GM23248 (cell line): ENCODE measurements at regions not wholly inside any gene's neighbourhood (a gene's known extent, or its start where the extent isn't known, plus 50 kb on each side); places are given as distances from the start of the nearest gene placed in this dataset.

Experiments
- DNase-seq: peaks from one replicate; pipeline ENCODE4 v3.0.0-alpha.2; 2015
- H2AFZ ChIP-seq: fragments of 200-600 bp; sonication (generic); 2 replicates; pipeline ENCODE4 v1.6.1; 2016; ENCODE audit warnings: antibody characterized with exemption
- H3F3A ChIP-seq: fragments of 200-600 bp; sonication (generic); 2 replicates; pipeline ENCODE4 v1.6.1; 2016; ENCODE audit warnings: mild to moderate bottlenecking, antibody characterized with exemption, mixed run types; ENCODE audit not compliant: insufficient read depth
- H3K27ac ChIP-seq: fragments of 200-600 bp; sonication (generic); 2 replicates; pipeline ENCODE4 v1.5.1; 2016; ENCODE audit warnings: mild to moderate bottlenecking
- H3K27me3 ChIP-seq: fragments of 200-600 bp; sonication (generic); replicated peaks from 2 replicates; pipeline ENCODE4 v1.6.1; 2016; ENCODE audit warnings: mild to moderate bottlenecking; ENCODE audit not compliant: insufficient read depth
- H3K36me3 ChIP-seq: fragments of 200-600 bp; sonication (generic); 2 replicates; pipeline ENCODE4 v1.6.1; 2016; ENCODE audit warnings: low read depth, mild to moderate bottlenecking
- H3K4me1 ChIP-seq: fragments of 200-600 bp; sonication (generic); 2 replicates; pipeline ENCODE4 v1.6.1; 2016; ENCODE audit warnings: mild to moderate bottlenecking; ENCODE audit not compliant: insufficient read depth
- H3K4me2 ChIP-seq: fragments of 200-600 bp; sonication (generic); one replicate; pipeline ENCODE4 v1.6.1; 2016; ENCODE audit warnings: mild to moderate bottlenecking; ENCODE audit not compliant: unreplicated experiment
- H3K4me3 ChIP-seq: fragments of 200-600 bp; sonication (generic); 2 replicates; pipeline ENCODE4 v1.5.1; 2016; ENCODE audit warnings: mild to moderate bottlenecking
- H3K79me2 ChIP-seq: fragments of 200-600 bp; sonication (generic); 2 replicates; pipeline ENCODE4 v1.6.1; 2016; ENCODE audit warnings: mild to moderate bottlenecking; ENCODE audit not compliant: insufficient read depth
- H3K9ac ChIP-seq: fragments of 200-600 bp; sonication (generic); 2 replicates; pipeline ENCODE4 v1.6.1; 2016; ENCODE audit warnings: mild to moderate bottlenecking
- H3K9me2 ChIP-seq: fragments of 200-600 bp; sonication (generic); 2 replicates; pipeline ENCODE4 v1.6.1; 2016; ENCODE audit warnings: mixed run types, mild to moderate bottlenecking, moderate library complexity; ENCODE audit not compliant: insufficient read depth
- H3K9me3 ChIP-seq: fragments of 200-600 bp; sonication (generic); one replicate; pipeline ENCODE4 v1.6.1; 2017; ENCODE audit warnings: low read depth
- H4K20me1 ChIP-seq: fragments of 200-600 bp; sonication (generic); 2 replicates; pipeline ENCODE4 v1.6.0; 2016; ENCODE audit not compliant: insufficient read depth
- EZH2 ChIP-seq: fragments of 200-600 bp; sonication (generic); IDR thresholded peaks from 2 replicates; pipeline ENCODE4 v1.6.1; 2018; ENCODE audit warnings: antibody characterized with exemption, mild to moderate bottlenecking; ENCODE audit not compliant: insufficient read depth, poor library complexity, severe bottlenecking
- EZH2phosphoT487 ChIP-seq: fragments of 200-600 bp; sonication (generic); IDR thresholded peaks from 2 replicates; pipeline ENCODE4 v1.6.1; 2018; ENCODE audit warnings: antibody characterized with exemption, moderate library complexity, mild to moderate bottlenecking, low read depth; ENCODE audit not compliant: insufficient read depth
- WGBS, 2 experiments: methylation state at CpG; one replicate each; pipeline ENCODE4 v1.1.6; 2015 to 2017; ENCODE audit warnings: low lambda C conversion rate in 2 of 2, low coverage in 1 of 2; ENCODE audit errors: missing lambda C conversion rate in 2 of 2; 5-methylcytosine and 5-hydroxymethylcytosine counted together
- in situ Hi-C: fragments of 300-500 bp; cut with MboI; formaldehyde crosslinking; loops from 2 replicates; pipeline ENCODE4 v1.15.0; 2020

GRCh38 chr1:87744056-87744455 is 415.4 kb downstream of the LMO4 start:
- Histone ChIP-seq H3K4me3 (no peak overlapping the region), H3K9me2 (no peaks in the 10 kb centered on the region), H3K27me3 (no peaks in the 10 kb centered on the region), H3K4me1 (no peaks in the 10 kb centered on the region), H3K9ac (no peak overlapping the region), H3F3A (no peaks in the 10 kb centered on the region), H3K27ac (no peak overlapping the region), H3K79me2 (no peaks in the 10 kb centered on the region), H4K20me1 (no peaks in the 10 kb centered on the region), H3K36me3 (no peaks in the 10 kb centered on the region), H3K9me3 (no peaks in the 10 kb centered on the region), H3K4me2 (no peak overlapping the region), H2AFZ (no peak overlapping the region)
- DNase-seq, result no peak
- no peak for TF ChIP-seq EZH2phosphoT487
- TF ChIP-seq EZH2, result no peak
- 91 to 93% methylated on average over 3 of the region's 3 CpGs for WGBS, 2 experiments
- in situ Hi-C loops, result no loop called here

GRCh38 chr1:87744763-87745162 is 416.1 kb downstream of the LMO4 start:
- H3K27ac ChIP-seq, result no peak overlapping the region
- H3K4me1 ChIP-seq, result no peaks in the 10 kb centered on the region
- no peaks in the 10 kb centered on the region for H3K9me3 ChIP-seq
- no peak overlapping the region for H2AFZ ChIP-seq
- H3K4me3 ChIP-seq, result no peak overlapping the region
- no peak for DNase-seq
- TF ChIP-seq EZH2phosphoT487 (no peak), EZH2 (no peak)
- H3K36me3 ChIP-seq, result no peaks in the 10 kb centered on the region
- no peak overlapping the region for H3K4me2 ChIP-seq
- H3F3A ChIP-seq, result no peaks in the 10 kb centered on the region
- no peaks in the 10 kb centered on the region for H3K27me3 ChIP-seq
- H3K9ac ChIP-seq, result no peak overlapping the region
- in situ Hi-C loops, result no loop called here
- no peaks in the 10 kb centered on the region for H3K79me2 ChIP-seq
- no peaks in the 10 kb centered on the region for H3K9me2 ChIP-seq
- no peaks in the 10 kb centered on the region for H4K20me1 ChIP-seq

- Histone ChIP-seq H3K4me2 (no peak overlapping the region), H3K27ac (no peak overlapping the region), H3K27me3 (no peaks in the 10 kb centered on the region), H3K79me2 (no peaks in the 10 kb centered on the region), H2AFZ (no peak overlapping the region), H4K20me1 (no peaks in the 10 kb centered on the region), H3F3A (no peaks in the 10 kb centered on the region), H3K36me3 (no peaks in the 10 kb centered on the region), H3K4me1 (no peaks in the 10 kb centered on the region), H3K9me2 (no peaks in the 10 kb centered on the region), H3K9ac (no peak overlapping the region), H3K9me3 (no peaks in the 10 kb centered on the region), H3K4me3 (no peak overlapping the region)
- in situ Hi-C loops, result no loop called here
- no peak for DNase-seq
- TF ChIP-seq EZH2phosphoT487 (no peak), EZH2 (no peak)
Measured at GRCh38 chr1:87753366-87753765, 424.7 kb downstream of the LMO4 start.

GRCh38 chr1:87754139-87754538 is 425.5 kb downstream of the LMO4 start:
- Histone ChIP-seq H2AFZ (no peak overlapping the region), H3K9ac (no peak overlapping the region), H3K79me2 (no peaks in the 10 kb centered on the region), H3K4me3 (no peak overlapping the region), H3K27ac (no peak overlapping the region), H3F3A (no peaks in the 10 kb centered on the region), H3K9me3 (no peaks in the 10 kb centered on the region), H3K4me2 (no peak overlapping the region), H3K36me3 (no peaks in the 10 kb centered on the region), H3K4me1 (no peaks in the 10 kb centered on the region), H3K9me2 (no peaks in the 10 kb centered on the region), H3K27me3 (no peaks in the 10 kb centered on the region), H4K20me1 (no peaks in the 10 kb centered on the region)
- in situ Hi-C loops, result no loop called here
- TF ChIP-seq EZH2phosphoT487 (no peak), EZH2 (no peak)
- DNase-seq, result no peak

GRCh38 chr1:87757676-87758075 is 429.0 kb downstream of the LMO4 start:
- Histone ChIP-seq H3K36me3 (no peaks in the 10 kb centered on the region), H3K27me3 (no peaks in the 10 kb centered on the region), H3K9ac (no peak overlapping the region), H3K79me2 (no peaks in the 10 kb centered on the region), H4K20me1 (no peaks in the 10 kb centered on the region), H3F3A (no peaks in the 10 kb centered on the region; the same call in 1 of the 2 replicates), H3K27ac (no peak overlapping the region), H3K9me3 (no peaks in the 10 kb centered on the region), H3K4me2 (no peak overlapping the region), H3K4me1 (peaks cover 12% of the 10 kb centered on the region), H2AFZ (no peak overlapping the region), H3K4me3 (no peak overlapping the region), H3K9me2 (no peaks in the 10 kb centered on the region)
- 86 to 87% methylated on average over 9 of the region's 9 CpGs for WGBS, 2 experiments
- TF ChIP-seq EZH2phosphoT487, result no peak
- no peak for TF ChIP-seq EZH2
- in situ Hi-C loops, result no loop called here
- no peak for DNase-seq
